Panc1 (cell line): ENCODE measurements at regions not wholly inside any gene's neighbourhood (a gene's known extent, or its start where the extent isn't known, plus 50 kb on each side); places are given as distances from the start of the nearest gene placed in this dataset.

ENCODE experiments used
- ATAC-seq: fragments of 200-7000 bp; cut with Tn5 transposase; 2 replicates; pipeline ENCODE4 v1.9.1; 2020; ENCODE audit warnings: mild to moderate bottlenecking, moderate library complexity
- BruUV-seq: library from RNA; stranded (reverse); fragments of 400-500 nt; replicated peaks from 2 replicates; lab custom pipeline; 2021; lab: Mats Ljungman, UMichigan
- CTCF ChIA-PET: fragments of 300-600 bp; sonication (Branson Sonifier 250); formaldehyde crosslinking; loops from one replicate; lab custom pipeline; 2022; ENCODE audit warnings: antibody characterized with exemption; lab: Charles Lee
- POLR2A ChIA-PET: fragments of 300-600 bp; sonication (Branson Sonifier 250); formaldehyde crosslinking; loops from one replicate; lab custom pipeline; 2022; ENCODE audit warnings: antibody characterized with exemption; lab: Charles Lee
- DNase-seq: peaks from one replicate; pipeline ENCODE4 v3.0.0-alpha.2; 2010; ENCODE audit warnings: low read depth, low spot score
- H3K27ac ChIP-seq: 2 replicates; pipeline ENCODE4 v1.5.1; 2011; ENCODE audit warnings: mild to moderate bottlenecking, low read length, inconsistent platforms
- H3K27me3 ChIP-seq: fragments of 200-500 bp; sonication (Bioruptor generic); 2 replicates; pipeline ENCODE4 v1.6.0; 2014; ENCODE audit warnings: low read length, inconsistent platforms; ENCODE audit not compliant: control insufficient read depth, insufficient read depth
- H3K36me3 ChIP-seq: fragments of 200-500 bp; sonication (Bioruptor generic); 2 replicates; pipeline ENCODE4 v1.5.1; 2014; ENCODE audit warnings: inconsistent platforms, mild to moderate bottlenecking, low read length, moderate library complexity; ENCODE audit not compliant: control insufficient read depth, insufficient read depth
- H3K4me1 ChIP-seq: 2 replicates; pipeline ENCODE4 v1.5.1; 2011; ENCODE audit warnings: inconsistent platforms, mild to moderate bottlenecking, low read length, moderate library complexity; ENCODE audit not compliant: control insufficient read depth, insufficient read depth
- H3K4me3 ChIP-seq, 2 experiments: 2 replicates each; pipeline ENCODE4 v1.5.1; 2011 to 2012; ENCODE audit warnings: low read depth in 2 of 2, low read length in 2 of 2, mild to moderate bottlenecking in 2 of 2, inconsistent platforms in 1 of 2, moderate library complexity in 1 of 2
- H3K9me3 ChIP-seq: fragments of 200-500 bp; sonication (Bioruptor generic); 2 replicates; pipeline ENCODE4 v1.5.1; 2014; ENCODE audit warnings: low read depth, mild to moderate bottlenecking, inconsistent platforms, low read length, moderate library complexity; ENCODE audit not compliant: control insufficient read depth, insufficient read depth
- CTCF ChIP-seq: fragments of 450-650 bp; IDR thresholded peaks from 2 replicates; pipeline ENCODE4 v1.5.1; 2017; ENCODE audit warnings: mild to moderate bottlenecking
- POLR2AphosphoS5 ChIP-seq: IDR thresholded peaks from 2 replicates; pipeline ENCODE4 v1.6.1; 2012; ENCODE audit warnings: mild to moderate bottlenecking, low read depth, low read length, moderate library complexity
- SIN3A ChIP-seq: IDR thresholded peaks from 2 replicates; pipeline ENCODE4 v1.6.1; 2012; ENCODE audit warnings: low read depth, mild to moderate bottlenecking, low read length, moderate library complexity, borderline replicate concordance; ENCODE audit not compliant: insufficient read depth
- TCF7L2 ChIP-seq: IDR thresholded peaks from 2 replicates; pipeline ENCODE4 v1.6.1; 2011; ENCODE audit warnings: mild to moderate bottlenecking, low read depth, low read length, inconsistent platforms
- in situ Hi-C: cut with HindIII; loops from 2 replicates; pipeline ENCODE4 v1.10.0; 2016; ENCODE audit warnings: low sequenced_read_pairs, low pct_unique_long_range_greater_than_20kb
- intact Hi-C: fragments of 100-400 bp; cut with micrococcal nuclease; formaldehyde crosslinking; loops from one replicate; pipeline ENCODE4 v1.10.0; 2022; ENCODE audit not compliant: unreplicated experiment
- TF ChIP-seq, protein P1 (sequence below), 2 experiments: IDR thresholded peaks; 2 replicates each; pipeline ENCODE4 v1.6.1; 2011 to 2012; ENCODE audit warnings: low read depth in 2 of 2, control low read depth in 1 of 2, low read length in 1 of 2, mild to moderate bottlenecking in 1 of 2, moderate library complexity in 1 of 2; ENCODE audit not compliant: insufficient read depth in 1 of 2

- no peak for ATAC-seq
- POLR2A ChIA-PET = no interaction called here
- H3K9me3 ChIP-seq = no peaks in the 10 kb centered on the region
- intact Hi-C loops (no loop called here), in situ Hi-C loops (no loop called here)
- H3K36me3 ChIP-seq = no peaks in the 10 kb centered on the region
- no peak overlapping the region for H3K4me3 ChIP-seq
- DNase-seq = no peak
- H3K4me1 ChIP-seq = no peaks in the 10 kb centered on the region
- H3K27me3 ChIP-seq = no peaks in the 10 kb centered on the region
- CTCF ChIA-PET = no interaction called here
- BruUV-seq = no TSS peak
- no peak overlapping the region for H3K27ac ChIP-seq
- TF ChIP-seq SIN3A (no peak), TCF7L2 (no peak), POLR2AphosphoS5 (no peak), CTCF (no peak)
- TF ChIP-seq, protein P1, sequence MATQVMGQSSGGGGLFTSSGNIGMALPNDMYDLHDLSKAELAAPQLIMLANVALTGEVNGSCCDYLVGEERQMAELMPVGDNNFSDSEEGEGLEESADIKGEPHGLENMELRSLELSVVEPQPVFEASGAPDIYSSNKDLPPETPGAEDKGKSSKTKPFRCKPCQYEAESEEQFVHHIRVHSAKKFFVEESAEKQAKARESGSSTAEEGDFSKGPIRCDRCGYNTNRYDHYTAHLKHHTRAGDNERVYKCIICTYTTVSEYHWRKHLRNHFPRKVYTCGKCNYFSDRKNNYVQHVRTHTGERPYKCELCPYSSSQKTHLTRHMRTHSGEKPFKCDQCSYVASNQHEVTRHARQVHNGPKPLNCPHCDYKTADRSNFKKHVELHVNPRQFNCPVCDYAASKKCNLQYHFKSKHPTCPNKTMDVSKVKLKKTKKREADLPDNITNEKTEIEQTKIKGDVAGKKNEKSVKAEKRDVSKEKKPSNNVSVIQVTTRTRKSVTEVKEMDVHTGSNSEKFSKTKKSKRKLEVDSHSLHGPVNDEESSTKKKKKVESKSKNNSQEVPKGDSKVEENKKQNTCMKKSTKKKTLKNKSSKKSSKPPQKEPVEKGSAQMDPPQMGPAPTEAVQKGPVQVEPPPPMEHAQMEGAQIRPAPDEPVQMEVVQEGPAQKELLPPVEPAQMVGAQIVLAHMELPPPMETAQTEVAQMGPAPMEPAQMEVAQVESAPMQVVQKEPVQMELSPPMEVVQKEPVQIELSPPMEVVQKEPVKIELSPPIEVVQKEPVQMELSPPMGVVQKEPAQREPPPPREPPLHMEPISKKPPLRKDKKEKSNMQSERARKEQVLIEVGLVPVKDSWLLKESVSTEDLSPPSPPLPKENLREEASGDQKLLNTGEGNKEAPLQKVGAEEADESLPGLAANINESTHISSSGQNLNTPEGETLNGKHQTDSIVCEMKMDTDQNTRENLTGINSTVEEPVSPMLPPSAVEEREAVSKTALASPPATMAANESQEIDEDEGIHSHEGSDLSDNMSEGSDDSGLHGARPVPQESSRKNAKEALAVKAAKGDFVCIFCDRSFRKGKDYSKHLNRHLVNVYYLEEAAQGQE (IDR thresholded peaks at IDR 0.05; ENCODE audit: insufficient read depth in 1 of 2, low read depth in 2 of 2, low read length in 1 of 2) = no peak
Observed at GRCh38 chr6:99024089-99024488, 76.3 kb upstream of the FBXL4 start.

GRCh38 chr6:99022039-99022609 lies 74.4 kb upstream of the FBXL4 start:
- DNase-seq = no peak
- H3K36me3 ChIP-seq = no peaks in the 10 kb centered on the region
- ChIA-PET POLR2A (no interaction called here), CTCF (no interaction called here)
- H3K4me3 ChIP-seq = no peak overlapping the region
- ATAC-seq = no peak
- intact Hi-C loops = no loop called here
- no peak for TF ChIP-seq SIN3A
- TF ChIP-seq POLR2AphosphoS5 = no peak
- TF ChIP-seq TCF7L2 = no peak
- TF ChIP-seq, protein P1 (IDR thresholded peaks at IDR 0.05; ENCODE audit: insufficient read depth in 1 of 2, low read depth in 2 of 2, low read length in 1 of 2) = no peak
- TF ChIP-seq CTCF = no peak
- no peak overlapping the region for H3K27ac ChIP-seq
- in situ Hi-C loops = no loop called here
- no peaks in the 10 kb centered on the region for H3K9me3 ChIP-seq
- BruUV-seq = no TSS peak
- no peaks in the 10 kb centered on the region for H3K27me3 ChIP-seq
- no peaks in the 10 kb centered on the region for H3K4me1 ChIP-seq
